C4-2B (cell line): ENCODE measurements at regions not wholly inside any gene's neighbourhood (a gene's known extent, or its start where the extent isn't known, plus 50 kb on each side); places are given as distances from the start of the nearest gene placed in this dataset.

Source experiments
- ZFX ChIP-seq: fragments of 450-650 bp; IDR thresholded peaks from 2 replicates; pipeline ENCODE4 v1.6.1; 2017
- TF ChIP-seq, protein P1 (sequence below): fragments of 450-650 bp; conservative IDR thresholded peaks from 2 replicates; pipeline ENCODE4 v1.5.1; 2017; ENCODE audit warnings: mild to moderate bottlenecking

GRCh38 chr5:30871196-30871595 is 322.3 kb upstream of the CDH6 start:
- TF ChIP-seq, protein P1, sequence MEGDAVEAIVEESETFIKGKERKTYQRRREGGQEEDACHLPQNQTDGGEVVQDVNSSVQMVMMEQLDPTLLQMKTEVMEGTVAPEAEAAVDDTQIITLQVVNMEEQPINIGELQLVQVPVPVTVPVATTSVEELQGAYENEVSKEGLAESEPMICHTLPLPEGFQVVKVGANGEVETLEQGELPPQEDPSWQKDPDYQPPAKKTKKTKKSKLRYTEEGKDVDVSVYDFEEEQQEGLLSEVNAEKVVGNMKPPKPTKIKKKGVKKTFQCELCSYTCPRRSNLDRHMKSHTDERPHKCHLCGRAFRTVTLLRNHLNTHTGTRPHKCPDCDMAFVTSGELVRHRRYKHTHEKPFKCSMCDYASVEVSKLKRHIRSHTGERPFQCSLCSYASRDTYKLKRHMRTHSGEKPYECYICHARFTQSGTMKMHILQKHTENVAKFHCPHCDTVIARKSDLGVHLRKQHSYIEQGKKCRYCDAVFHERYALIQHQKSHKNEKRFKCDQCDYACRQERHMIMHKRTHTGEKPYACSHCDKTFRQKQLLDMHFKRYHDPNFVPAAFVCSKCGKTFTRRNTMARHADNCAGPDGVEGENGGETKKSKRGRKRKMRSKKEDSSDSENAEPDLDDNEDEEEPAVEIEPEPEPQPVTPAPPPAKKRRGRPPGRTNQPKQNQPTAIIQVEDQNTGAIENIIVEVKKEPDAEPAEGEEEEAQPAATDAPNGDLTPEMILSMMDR, result no peak
- TF ChIP-seq ZFX, result no peak
